ENCODE measurements at regions not wholly inside any gene's neighbourhood (a gene's known extent, or its start where the extent isn't known, plus 50 kb on each side); places are given as distances from the start of the nearest gene placed in this dataset.

GRCh38 chr1:96515430-96515829 lies 206.2 kb upstream of the PTBP2 start:
- no peak for TF ChIP-seq CTCF (IDR thresholded peaks at IDR 0.05; ENCODE audit: insufficient read depth, missing control alignments)
- no peak for DNase-seq (ENCODE audit: insufficient read length, low spot score)
- no peak for FAIRE-seq

- DNase-seq (ENCODE audit: insufficient read length, low spot score) (no peak), FAIRE-seq (no peak)
- no peak for TF ChIP-seq CTCF (IDR thresholded peaks at IDR 0.05; ENCODE audit: insufficient read depth, missing control alignments)
These were observed 205.7 kb upstream of the PTBP2 start for GRCh38 chr1:96515925-96516324.

- no peak for FAIRE-seq
- no peak for TF ChIP-seq CTCF (IDR thresholded peaks at IDR 0.05; ENCODE audit: insufficient read depth, missing control alignments)
- no peak for DNase-seq (ENCODE audit: insufficient read length, low spot score)
These were observed 201.6 kb upstream of the PTBP2 start for GRCh38 chr1:96519851-96520578.

- TF ChIP-seq CTCF (IDR thresholded peaks at IDR 0.05; ENCODE audit: insufficient read depth, missing control alignments), result no peak
- FAIRE-seq (no peak), DNase-seq (ENCODE audit: insufficient read length, low spot score) (no peak)
These were observed 201.0 kb upstream of the PTBP2 start for GRCh38 chr1:96520579-96520947.

- no peak for FAIRE-seq
- TF ChIP-seq CTCF (IDR thresholded peaks at IDR 0.05; ENCODE audit: insufficient read depth, missing control alignments), result no peak
- no peak for DNase-seq (ENCODE audit: insufficient read length, low spot score)
These were observed 200.6 kb upstream of the PTBP2 start for GRCh38 chr1:96521010-96521409.

GRCh38 chr1:96521994-96522760 lies 199.4 kb upstream of the PTBP2 start:
- FAIRE-seq, result no peak

More at GRCh38 chr1:96521994-96522760, 199.4 kb upstream of the PTBP2 start:
- TF ChIP-seq CTCF (IDR thresholded peaks at IDR 0.05; ENCODE audit: insufficient read depth, missing control alignments), result no peak
- no peak for DNase-seq (ENCODE audit: insufficient read length, low spot score)

All from D721Med (cell line).